Keratinocyte (primary cell): ENCODE measurements at regions not wholly inside any gene's neighbourhood (a gene's known extent, or its start where the extent isn't known, plus 50 kb on each side); places are given as distances from the start of the nearest gene placed in this dataset.

Experiments
- DNase-seq: peaks from one replicate; pipeline ENCODE4 v3.0.0-alpha.2; 2011; ENCODE audit warnings: low read depth, missing footprints, low spot score
- FAIRE-seq: peaks from 2 replicates; lab custom pipeline; 2011; peaks lifted over from hg19 to GRCh38; lab: Jason Lieb, UNC
- H2AFZ ChIP-seq: 2 replicates; pipeline ENCODE4 v1.6.0; 2012; ENCODE audit warnings: low read length, control low read depth, inconsistent platforms; ENCODE audit not compliant: control insufficient read depth
- H3K27ac ChIP-seq: 2 replicates; pipeline ENCODE4 v1.5.1; 2011; ENCODE audit warnings: low read length; ENCODE audit not compliant: control insufficient read depth, insufficient read depth
- H3K27me3 ChIP-seq: 3 replicates; pipeline ENCODE4 v1.6.0; 2011; ENCODE audit warnings: low read length; ENCODE audit not compliant: control insufficient read depth, insufficient read depth; ENCODE audit errors: extremely low read depth
- H3K36me3 ChIP-seq, 2 experiments: 2 replicates in 1 of 2; 3 replicates in 1 of 2; pipeline ENCODE4 v1.5.1; 2011; ENCODE audit warnings: low read length in 2 of 2, mild to moderate bottlenecking in 1 of 2; ENCODE audit not compliant: control insufficient read depth in 2 of 2, insufficient read depth in 2 of 2; ENCODE audit errors: extremely low read depth in 1 of 2
- H3K4me1 ChIP-seq: 3 replicates; pipeline ENCODE4 v1.5.1; 2011; ENCODE audit warnings: low read length; ENCODE audit not compliant: control insufficient read depth, insufficient read depth; ENCODE audit errors: extremely low read depth
- H3K4me2 ChIP-seq: 3 replicates; pipeline ENCODE4 v1.6.0; 2011; ENCODE audit warnings: low read depth, low read length; ENCODE audit not compliant: control insufficient read depth, insufficient read depth; ENCODE audit errors: extremely low read depth
- H3K4me3 ChIP-seq, 3 experiments: fragments of 200-600 bp in 1 of 3; sonication (generic) in 1 of 3; 2 replicates in 2 of 3; 3 replicates in 1 of 3; pipeline ENCODE4 v1.5.1; 2011 to 2016; ENCODE audit warnings: low read length in 3 of 3, mild to moderate bottlenecking in 3 of 3, control low read depth in 2 of 3, inconsistent platforms in 1 of 3, low read depth in 1 of 3, mixed read lengths in 1 of 3, mixed run types in 1 of 3, moderate library complexity in 1 of 3; ENCODE audit not compliant: control insufficient read depth in 2 of 3, insufficient read depth in 2 of 3; ENCODE audit errors: extremely low read depth in 1 of 3
- H3K79me2 ChIP-seq: 2 replicates; pipeline ENCODE4 v1.6.0; 2012; ENCODE audit warnings: low read length; ENCODE audit not compliant: control insufficient read depth, insufficient read depth
- H3K9ac ChIP-seq: 3 replicates; pipeline ENCODE4 v1.6.0; 2011; ENCODE audit warnings: low read length; ENCODE audit not compliant: control insufficient read depth, insufficient read depth; ENCODE audit errors: extremely low read depth
- H3K9me1 ChIP-seq: 3 replicates; pipeline ENCODE4 v1.6.0; 2011; ENCODE audit warnings: low read length; ENCODE audit not compliant: control insufficient read depth, insufficient read depth; ENCODE audit errors: extremely low read depth
- H3K9me3 ChIP-seq: 2 replicates; pipeline ENCODE4 v1.5.1; 2012; ENCODE audit warnings: low read depth, low read length; ENCODE audit not compliant: control insufficient read depth
- H4K20me1 ChIP-seq: 3 replicates; pipeline ENCODE4 v1.6.0; 2011; ENCODE audit warnings: low read length; ENCODE audit not compliant: control insufficient read depth, insufficient read depth; ENCODE audit errors: extremely low read depth
- EZH2 ChIP-seq: IDR thresholded peaks from one replicate; pipeline ENCODE4 v1.6.1; 2012; ENCODE audit warnings: inconsistent platforms, mild to moderate bottlenecking, low read length, moderate library complexity
- dilution Hi-C: fragments of 300-500 bp; cut with MboI; formaldehyde crosslinking; loops from one replicate; pipeline ENCODE4 v1.7.0; 2020; ENCODE audit warnings: low sequenced_read_pairs; ENCODE audit not compliant: extremely low pct_ligation_motif_present
- TF ChIP-seq, protein P1 (sequence below), 3 experiments: IDR thresholded peaks in 1 of 3; conservative IDR thresholded peaks in 1 of 3; optimal IDR thresholded peaks in 1 of 3; 2 replicates in 2 of 3; 3 replicates in 1 of 3; pipeline versions ENCODE3 to v1.5.1; 2011; ENCODE audit warnings: low read length in 3 of 3, mild to moderate bottlenecking in 3 of 3, moderate library complexity in 2 of 3, control low read depth in 1 of 3, inconsistent platforms in 1 of 3; ENCODE audit not compliant: insufficient read depth in 2 of 3; ENCODE audit errors: extremely low read depth in 1 of 3

DNA sequence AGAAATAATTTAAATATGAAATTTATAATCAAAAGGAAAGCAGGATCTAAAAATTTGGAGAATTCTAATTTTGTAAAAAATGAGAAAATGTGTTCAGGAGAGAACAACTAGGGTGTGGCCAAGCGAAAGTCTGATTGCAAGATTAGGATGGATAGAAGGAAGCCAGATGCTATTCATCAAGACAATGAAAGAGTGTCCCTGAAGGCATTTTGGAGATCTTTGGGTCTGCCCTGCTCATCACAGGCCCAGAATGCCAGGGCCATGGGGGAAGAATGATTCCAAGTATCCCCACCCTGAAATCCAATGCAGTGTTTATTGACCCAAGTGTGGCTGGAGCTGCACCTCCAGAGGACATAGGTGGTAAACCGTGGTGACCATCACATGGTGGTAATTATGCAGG lies 724.0 kb upstream of the FZD8 start:
- Histone ChIP-seq H3K9ac (no peak overlapping the region), H3K79me2 (no peaks in the 10 kb centered on the region), H3K4me3 (no peak overlapping the region), H3K9me1 (no peaks in the 10 kb centered on the region), H3K4me2 (no peak overlapping the region), H4K20me1 (no peaks in the 10 kb centered on the region), H3K36me3 (no peaks in the 10 kb centered on the region), H3K27me3 (no peaks in the 10 kb centered on the region), H3K4me1 (no peaks in the 10 kb centered on the region), H3K27ac (no peak overlapping the region), H3K9me3 (no peaks in the 10 kb centered on the region), H2AFZ (no peak overlapping the region)
- no peak for TF ChIP-seq EZH2
- TF ChIP-seq, protein P1, sequence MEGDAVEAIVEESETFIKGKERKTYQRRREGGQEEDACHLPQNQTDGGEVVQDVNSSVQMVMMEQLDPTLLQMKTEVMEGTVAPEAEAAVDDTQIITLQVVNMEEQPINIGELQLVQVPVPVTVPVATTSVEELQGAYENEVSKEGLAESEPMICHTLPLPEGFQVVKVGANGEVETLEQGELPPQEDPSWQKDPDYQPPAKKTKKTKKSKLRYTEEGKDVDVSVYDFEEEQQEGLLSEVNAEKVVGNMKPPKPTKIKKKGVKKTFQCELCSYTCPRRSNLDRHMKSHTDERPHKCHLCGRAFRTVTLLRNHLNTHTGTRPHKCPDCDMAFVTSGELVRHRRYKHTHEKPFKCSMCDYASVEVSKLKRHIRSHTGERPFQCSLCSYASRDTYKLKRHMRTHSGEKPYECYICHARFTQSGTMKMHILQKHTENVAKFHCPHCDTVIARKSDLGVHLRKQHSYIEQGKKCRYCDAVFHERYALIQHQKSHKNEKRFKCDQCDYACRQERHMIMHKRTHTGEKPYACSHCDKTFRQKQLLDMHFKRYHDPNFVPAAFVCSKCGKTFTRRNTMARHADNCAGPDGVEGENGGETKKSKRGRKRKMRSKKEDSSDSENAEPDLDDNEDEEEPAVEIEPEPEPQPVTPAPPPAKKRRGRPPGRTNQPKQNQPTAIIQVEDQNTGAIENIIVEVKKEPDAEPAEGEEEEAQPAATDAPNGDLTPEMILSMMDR (optimal IDR thresholded peaks at IDR 0.05 in 1 of 3, IDR thresholded peaks at IDR 0.05 in 1 of 3, conservative IDR thresholded peaks at IDR 0.05 in 1 of 3; ENCODE audit: extremely low read depth in 1 of 3, insufficient read depth in 2 of 3, low read length in 3 of 3), result no peak
- FAIRE-seq (no peak), DNase-seq (no peak)
- dilution Hi-C loops, result no loop called here

GRCh38 chr10:36362257-36362656 lies 720.2 kb upstream of the FZD8 start:
- TF ChIP-seq, protein P1 (optimal IDR thresholded peaks at IDR 0.05 in 1 of 3, IDR thresholded peaks at IDR 0.05 in 1 of 3, conservative IDR thresholded peaks at IDR 0.05 in 1 of 3; ENCODE audit: extremely low read depth in 1 of 3, insufficient read depth in 2 of 3, low read length in 3 of 3), result no peak
- no peak for TF ChIP-seq EZH2
- no peak overlapping the region for H3K4me2 ChIP-seq
- H3K36me3 ChIP-seq, result no peaks in the 10 kb centered on the region
- no peaks in the 10 kb centered on the region for H3K27me3 ChIP-seq
- no peaks in the 10 kb centered on the region for H4K20me1 ChIP-seq
- H2AFZ ChIP-seq, result no peak overlapping the region
- H3K9ac ChIP-seq, result no peak overlapping the region
- no peak overlapping the region for H3K27ac ChIP-seq
- FAIRE-seq (no peak), DNase-seq (no peak)
- no peak overlapping the region for H3K4me3 ChIP-seq
- no peaks in the 10 kb centered on the region for H3K79me2 ChIP-seq
- H3K9me3 ChIP-seq, result no peaks in the 10 kb centered on the region
- no peaks in the 10 kb centered on the region for H3K9me1 ChIP-seq
- dilution Hi-C loops, result no loop called here
- H3K4me1 ChIP-seq, result no peaks in the 10 kb centered on the region
